NT2/D1 (cell line): ENCODE measurements at regions not wholly inside any gene's neighbourhood (a gene's known extent, or its start where the extent isn't known, plus 50 kb on each side); places are given as distances from the start of the nearest gene placed in this dataset.

ENCODE experiments used
- SUZ12 ChIP-seq: IDR thresholded peaks from 2 replicates; pipeline ENCODE4 v1.6.1; 2011; ENCODE audit not compliant: insufficient read length, insufficient read depth; ENCODE audit errors: extremely low read depth
- ZNF274 ChIP-seq: IDR thresholded peaks from 2 replicates; pipeline ENCODE4 v1.6.1; 2011; ENCODE audit warnings: mild to moderate bottlenecking, low read depth, low read length

DNA sequence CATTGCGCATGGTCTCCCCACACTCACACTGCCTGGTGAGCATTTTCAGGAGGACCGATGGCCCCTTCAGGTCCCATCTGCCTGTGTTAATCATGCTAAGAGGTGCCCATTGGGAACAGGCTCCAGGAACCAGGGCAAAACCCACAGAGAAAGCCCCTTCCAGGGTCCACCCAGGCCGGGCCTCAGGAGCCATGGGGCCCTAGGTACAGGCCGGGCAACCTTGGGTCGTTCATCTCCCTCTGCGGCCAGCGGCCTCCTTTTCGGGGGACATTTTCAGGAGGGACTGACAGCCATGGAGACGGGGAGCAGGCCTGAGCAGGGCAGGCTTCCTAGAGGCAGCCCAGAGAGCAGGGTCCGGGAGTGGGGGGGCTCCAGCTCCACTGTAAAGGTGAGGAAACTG, 68.0 kb upstream of the TAMM41 start:
- TF ChIP-seq ZNF274 (no peak), SUZ12 (no peak)
